ENCODE measurements at regions not wholly inside any gene's neighbourhood (a gene's known extent, or its start where the extent isn't known, plus 50 kb on each side); places are given as distances from the start of the nearest gene placed in this dataset.

- TF ChIP-seq POLR2AphosphoS5 (IDR thresholded peaks at IDR 0.05; ENCODE audit: low read depth, low read length) (no peak), REST (IDR thresholded peaks at IDR 0.05; ENCODE audit: insufficient read depth in 1 of 2, low read depth in 2 of 2, low read length in 2 of 2) (no peak), TAF1 (IDR thresholded peaks at IDR 0.05; ENCODE audit: borderline replicate concordance, insufficient read depth, low read length) (no peak), SIN3A (IDR thresholded peaks at IDR 0.05; ENCODE audit: borderline replicate concordance, insufficient read depth, low read length) (no peak)
Measured at GRCh38 chr6:164408868-164409267, 900.5 kb downstream of the C6orf118 start.
